HG02642 (cell line): ENCODE measurements at regions not wholly inside any gene's neighbourhood (a gene's known extent, or its start where the extent isn't known, plus 50 kb on each side); places are given as distances from the start of the nearest gene placed in this dataset.
"Not testable (repeated sequence)": the region's sequence is repeated elsewhere in the genome, so short reads cannot be mapped to it uniquely, and the experiment has no call there.

Source experiments
- ATAC-seq: cut with Tn5 transposase; IDR thresholded peaks from one replicate; pipeline ENCODE4 v1.9.1; 2021; ENCODE audit warnings: mild to moderate bottlenecking; ENCODE audit not compliant: unreplicated experiment, poor library complexity

DNA sequence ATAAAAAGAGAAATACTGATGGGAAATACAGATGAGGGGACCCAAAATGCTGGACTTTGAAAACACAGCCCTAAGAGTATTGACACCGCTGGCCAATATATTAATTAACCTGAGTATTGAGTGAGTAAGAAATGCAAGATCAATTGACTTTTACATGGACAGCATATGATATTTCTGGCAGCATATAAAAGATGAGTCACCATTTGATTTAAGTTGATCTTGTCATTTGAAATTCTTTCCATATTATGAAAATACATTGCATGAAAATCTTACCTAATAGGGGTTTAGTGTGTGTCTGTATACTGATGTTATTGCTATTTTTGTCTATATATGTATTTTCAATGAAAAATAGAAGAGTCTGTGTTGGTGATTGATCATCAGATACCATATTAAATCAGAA lies 619.6 kb downstream of the KCTD12 start:
- ATAC-seq, result no peak

DNA sequence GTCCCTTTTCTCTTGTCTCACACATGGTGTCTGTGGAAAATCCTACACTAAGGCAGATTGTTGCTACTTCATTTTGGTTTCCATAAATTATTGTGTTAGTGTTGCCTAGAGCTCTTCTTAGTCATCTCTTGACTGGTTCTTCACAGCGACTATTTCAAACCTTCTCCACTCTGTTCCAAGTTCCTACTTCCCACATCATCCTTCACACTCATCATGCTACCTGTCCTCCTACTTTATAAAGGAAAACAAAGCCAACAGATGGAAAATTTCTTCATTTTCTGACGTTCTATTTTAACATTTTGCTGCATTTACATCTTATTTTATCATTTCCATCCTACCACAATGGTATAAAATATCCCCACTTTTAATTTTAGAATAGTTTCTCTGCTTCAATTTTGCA lies 614.1 kb downstream of the LMO7 start:
- ATAC-seq, result no peak

GRCh38 chr13:76245920-76246319 lies 609.8 kb downstream of the LMO7 start:
- ATAC-seq, result no peak

DNA sequence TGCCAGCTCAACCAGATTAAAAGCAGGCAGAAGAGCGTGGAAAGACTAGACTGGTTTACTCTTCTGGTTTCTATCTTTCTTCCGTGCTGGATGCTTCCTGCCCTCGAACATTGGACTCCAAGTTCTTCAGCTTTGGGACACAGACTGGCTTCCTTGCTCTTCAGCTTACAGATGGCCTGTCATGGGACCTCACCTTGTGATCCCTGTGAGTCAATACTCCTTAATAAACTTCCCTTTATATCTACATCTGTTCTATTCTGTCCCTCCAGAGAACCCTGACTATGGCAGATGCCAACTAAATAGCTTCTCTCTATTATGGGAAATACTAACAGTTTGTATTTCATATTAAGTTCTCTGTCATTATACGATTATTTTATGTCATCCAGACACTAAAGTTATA lies 609.1 kb downstream of the LMO7 start:
- ATAC-seq, result no peak

DNA sequence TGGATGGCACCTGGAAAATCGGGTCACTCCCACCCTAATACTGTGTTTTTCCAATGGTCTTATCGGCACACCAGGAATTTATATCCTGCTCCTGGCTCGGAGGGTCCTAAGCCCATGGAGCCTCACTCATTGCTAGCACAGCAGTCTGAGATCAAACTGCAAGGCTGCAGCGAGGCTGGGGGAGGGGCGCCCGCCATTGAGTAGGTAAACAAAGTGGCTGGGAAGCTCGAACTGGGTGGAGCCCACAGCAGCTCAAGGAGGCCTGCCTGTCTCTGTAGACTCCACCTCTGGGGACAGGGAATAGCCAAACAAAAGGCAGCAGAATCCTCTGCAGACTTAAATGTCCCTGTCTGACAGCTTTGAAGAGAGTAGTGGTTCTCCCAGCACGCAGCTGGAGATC lies 607.0 kb downstream of the LMO7 start:
- not testable (repeated sequence) for ATAC-seq

DNA sequence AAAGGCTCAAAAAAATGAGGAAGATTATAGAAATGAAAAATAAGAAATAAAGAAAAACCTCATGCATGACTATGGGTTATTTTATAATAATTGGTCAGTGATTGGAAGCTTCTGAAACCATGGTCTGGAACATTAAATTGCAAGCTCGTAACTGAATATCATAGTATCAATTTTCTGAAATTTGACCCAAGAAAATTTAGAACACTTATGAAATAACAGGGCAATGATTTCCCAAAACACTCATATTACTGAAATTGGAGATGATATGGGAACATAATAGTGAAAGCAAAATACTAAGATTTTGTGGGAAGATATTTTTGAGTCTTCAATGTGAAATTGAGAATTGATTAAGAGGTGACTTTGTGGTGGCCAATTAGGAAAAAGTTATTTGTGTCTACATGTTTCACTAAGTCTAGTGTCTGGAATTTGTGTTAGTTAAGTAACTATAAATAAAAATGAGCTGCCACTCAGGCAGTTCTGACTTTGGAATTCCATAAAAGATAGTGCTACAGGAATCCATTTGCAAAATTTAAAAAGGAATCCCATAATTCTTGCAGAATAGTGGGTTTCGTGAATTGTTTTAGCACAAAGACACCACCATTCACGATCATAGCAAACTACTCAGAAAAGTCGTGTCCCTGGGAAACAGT lies 603.0 kb downstream of the LMO7 start:
- no peak for ATAC-seq

DNA sequence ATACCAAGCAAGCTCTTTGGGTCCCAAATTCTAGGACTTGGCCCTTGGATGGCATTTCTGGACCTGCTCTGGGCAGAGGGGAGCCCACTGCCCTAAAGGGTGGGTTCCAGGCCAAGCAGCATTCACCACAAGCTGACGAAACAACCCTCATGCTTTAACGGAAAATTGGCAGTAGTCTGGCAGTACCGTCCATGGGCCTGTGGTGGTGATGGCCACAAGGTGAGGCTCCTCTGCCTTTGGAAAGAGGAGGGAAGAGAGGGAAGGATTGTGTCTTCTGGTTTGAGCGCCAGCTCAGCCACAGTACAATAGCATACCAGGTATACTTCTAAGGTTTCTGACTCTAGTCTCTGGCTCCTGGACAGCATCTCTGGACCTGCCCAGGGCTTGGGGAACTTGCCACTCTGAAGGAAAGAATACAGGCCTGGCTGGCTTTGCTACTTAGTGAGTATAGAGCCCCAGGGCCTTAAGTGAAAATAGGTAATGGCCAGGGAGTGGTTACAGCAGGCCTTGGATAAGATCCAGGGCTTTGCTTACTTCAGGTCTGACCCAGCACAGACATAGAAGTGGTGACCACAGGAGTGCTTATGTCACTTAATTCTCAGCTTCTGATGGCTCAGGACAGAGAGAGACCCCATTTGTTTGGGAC lies 595.5 kb downstream of the LMO7 start:
- no peak for ATAC-seq

DNA sequence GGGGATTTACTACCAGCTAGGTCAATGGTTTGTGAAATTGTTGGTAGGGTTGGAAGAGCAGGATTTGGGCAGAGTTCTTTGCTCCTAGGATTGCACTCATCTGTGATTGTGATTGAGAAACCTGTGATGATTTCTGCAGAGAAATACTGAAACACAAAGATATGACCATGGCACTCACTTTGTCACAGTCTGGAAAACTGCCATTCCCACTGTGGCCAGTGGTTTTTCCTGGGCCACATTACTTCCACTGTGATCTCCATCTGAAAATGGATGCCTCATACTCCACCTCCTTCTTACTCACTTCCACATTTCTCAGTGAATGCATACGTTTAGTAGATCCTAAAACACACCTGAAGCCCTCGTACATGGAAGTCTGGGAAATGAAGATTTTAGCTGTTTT lies 593.2 kb downstream of the LMO7 start:
- ATAC-seq, result no peak

- ATAC-seq, result no peak
Measured at GRCh38 chr13:76226941-76227340, 590.8 kb downstream of the LMO7 start.

DNA sequence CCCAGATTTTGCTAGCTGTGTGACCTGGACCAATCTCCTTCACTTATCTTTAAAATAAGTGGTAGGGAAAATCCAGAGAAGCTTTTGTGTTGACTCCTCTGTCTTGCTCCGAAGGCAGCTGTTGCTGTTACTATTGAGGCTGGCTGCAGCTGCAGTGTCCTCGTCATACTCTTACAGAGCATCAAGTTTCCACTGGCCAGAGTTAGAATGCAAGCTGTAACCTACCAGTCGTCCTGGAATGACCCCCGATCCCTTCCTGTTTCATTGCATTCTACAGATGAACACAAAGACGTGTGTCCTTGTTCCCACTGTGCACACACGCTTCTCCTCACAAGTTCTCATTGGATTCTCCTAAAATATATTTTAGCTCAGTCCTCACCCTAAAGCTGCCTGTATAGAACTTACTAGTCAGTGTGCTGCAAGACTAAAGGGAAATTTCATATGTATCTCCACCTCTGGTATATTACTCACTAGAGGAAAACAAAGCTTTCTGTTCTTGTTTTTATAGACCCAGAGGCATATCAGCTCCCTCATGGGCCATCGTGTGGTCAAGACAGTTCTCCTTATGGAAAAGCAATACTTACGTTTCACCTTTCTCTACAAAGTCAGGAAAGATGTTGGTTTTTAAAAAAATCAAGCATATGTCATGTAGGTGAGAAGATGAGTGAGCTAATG lies 589.8 kb downstream of the LMO7 start:
- no peak for ATAC-seq

GRCh38 chr13:76223999-76224398 lies 587.9 kb downstream of the LMO7 start:
- no peak for ATAC-seq

DNA sequence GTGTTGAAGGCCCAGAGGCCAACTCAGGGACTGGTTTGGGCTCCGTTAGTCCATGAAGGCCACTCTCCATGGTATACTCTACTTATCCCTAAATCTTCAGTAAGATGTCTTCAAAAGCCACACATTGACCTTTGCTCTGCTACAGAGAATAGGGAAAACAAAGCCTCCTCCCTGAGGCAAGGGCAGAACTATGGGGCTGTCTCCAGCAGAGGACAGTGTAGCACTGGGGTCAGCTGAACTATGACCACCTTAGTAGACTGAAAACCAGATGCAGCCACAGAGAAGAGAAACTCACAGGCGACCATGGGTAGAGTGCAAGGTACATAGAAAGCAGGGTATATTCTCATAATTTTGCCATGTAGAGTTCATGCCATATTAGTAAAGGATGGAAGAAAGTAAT lies 587.4 kb downstream of the LMO7 start:
- ATAC-seq, result no peak

DNA sequence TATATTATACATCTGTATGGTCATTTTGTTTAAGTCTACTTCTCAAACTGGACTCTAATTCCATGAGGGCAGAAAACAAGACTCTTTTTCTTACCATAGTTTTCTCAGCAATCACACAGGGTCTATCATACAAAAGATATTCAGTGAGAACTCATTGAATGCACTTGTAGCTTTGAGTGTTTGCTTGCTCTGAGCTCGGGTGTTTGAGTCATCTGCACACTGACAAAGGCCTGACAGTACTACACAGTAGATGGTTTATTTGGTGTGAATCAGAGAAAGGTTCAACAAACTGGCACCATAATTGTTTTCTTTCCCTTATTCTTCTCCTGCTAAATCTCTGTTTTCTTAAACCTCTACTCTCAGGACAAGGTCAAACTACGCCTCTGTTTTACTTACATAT lies 586.4 kb downstream of the LMO7 start:
- ATAC-seq, result no peak

GRCh38 chr13:76216729-76217128 lies 580.6 kb downstream of the LMO7 start:
- ATAC-seq, result no peak

GRCh38 chr13:76214001-76214400 lies 577.9 kb downstream of the LMO7 start:
- no peak for ATAC-seq

- ATAC-seq, result no peak
Measured at GRCh38 chr13:76213423-76213904, 577.3 kb downstream of the LMO7 start.

- ATAC-seq, result no peak
Measured at GRCh38 chr13:76210262-76210661, 574.1 kb downstream of the LMO7 start.

- ATAC-seq, result no peak
Measured at GRCh38 chr13:76198568-76199163, 562.5 kb downstream of the LMO7 start.

DNA sequence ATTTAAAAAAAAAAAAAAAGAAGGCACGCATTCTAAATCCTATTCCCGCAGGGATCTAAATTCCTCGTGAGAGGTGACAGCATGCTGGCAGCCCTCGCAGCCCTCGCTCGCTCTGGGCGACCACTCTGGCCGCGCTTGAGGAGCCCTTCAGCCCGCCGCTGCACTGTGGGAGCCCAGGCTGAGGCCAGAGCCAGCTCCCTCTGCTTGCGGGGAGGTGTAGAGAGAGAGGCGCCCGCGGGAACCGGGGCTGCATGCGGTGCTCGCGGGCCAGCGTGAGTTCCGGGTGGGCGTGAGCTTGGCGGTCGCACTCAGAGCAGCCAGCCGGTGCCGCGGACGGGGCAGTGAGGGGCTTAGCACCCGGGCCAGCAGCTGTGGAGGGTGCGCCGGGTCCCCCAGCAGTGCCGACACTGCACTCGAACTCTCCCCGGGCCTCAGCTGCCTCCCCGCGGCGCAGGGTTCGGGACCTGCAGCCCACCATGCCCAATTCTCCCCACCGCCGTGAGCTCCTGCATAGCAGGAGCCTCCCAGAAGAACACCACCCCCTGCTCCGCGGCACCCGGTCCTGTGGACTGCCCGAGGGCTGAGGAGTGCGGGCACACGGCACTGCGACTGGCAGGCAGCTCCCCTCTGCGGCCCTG lies 553.9 kb downstream of the LMO7 start:
- no peak for ATAC-seq

- no peak for ATAC-seq
Measured at GRCh38 chr13:76175961-76176725, 540.0 kb downstream of the LMO7 start.
